H9 (cell line): ENCODE measurements at regions not wholly inside any gene's neighbourhood (a gene's known extent, or its start where the extent isn't known, plus 50 kb on each side); places are given as distances from the start of the nearest gene placed in this dataset.

Experiments
- DNase-seq: peaks from one replicate; pipeline ENCODE4 v3.0.0-alpha.2; 2017
- H2AFZ ChIP-seq: one replicate; pipeline ENCODE4 v1.6.1; 2013; ENCODE audit warnings: mild to moderate bottlenecking, low read length, control low read depth, moderate library complexity
- H2AK5ac ChIP-seq: 2 replicates; pipeline ENCODE4 v1.6.1; 2013; ENCODE audit warnings: low read length, control low read depth, mixed read lengths; ENCODE audit not compliant: insufficient read length
- H2BK120ac ChIP-seq: one replicate; pipeline ENCODE4 v1.6.1; 2013; ENCODE audit warnings: low read depth, mild to moderate bottlenecking, low read length, control low read depth, inconsistent platforms; ENCODE audit not compliant: poor library complexity, severe bottlenecking
- H2BK12ac ChIP-seq: 2 replicates; pipeline ENCODE4 v1.6.1; 2013; ENCODE audit warnings: low read length, control low read depth, mixed read lengths, low read depth; ENCODE audit not compliant: insufficient read length
- H2BK15ac ChIP-seq: 2 replicates; pipeline ENCODE4 v1.6.1; 2013; ENCODE audit warnings: low read depth, low read length, control low read depth
- H2BK20ac ChIP-seq: one replicate; pipeline ENCODE4 v1.6.1; 2013; ENCODE audit warnings: low read depth, mild to moderate bottlenecking, low read length, control low read depth, inconsistent platforms; ENCODE audit not compliant: poor library complexity, severe bottlenecking
- H2BK5ac ChIP-seq: 2 replicates; pipeline ENCODE4 v1.6.1; 2013; ENCODE audit warnings: low read length, control low read depth, mixed read lengths; ENCODE audit not compliant: insufficient read length
- H3K14ac ChIP-seq: 2 replicates; pipeline ENCODE4 v1.6.1; 2013; ENCODE audit warnings: low read length, control low read depth; ENCODE audit not compliant: insufficient read depth
- H3K18ac ChIP-seq: 2 replicates; pipeline ENCODE4 v1.6.1; 2013; ENCODE audit warnings: low read depth, mild to moderate bottlenecking, mixed read lengths, low read length, control low read depth; ENCODE audit not compliant: insufficient read length
- H3K23ac ChIP-seq: 2 replicates; pipeline ENCODE4 v1.6.1; 2013; ENCODE audit warnings: low read length, control low read depth, mixed read lengths, low read depth; ENCODE audit not compliant: insufficient read length
- H3K23me2 ChIP-seq: 2 replicates; pipeline ENCODE4 v1.6.1; 2013; ENCODE audit warnings: low read depth, mild to moderate bottlenecking, mixed read lengths, low read length, control low read depth; ENCODE audit not compliant: insufficient read length, poor library complexity, severe bottlenecking
- H3K27ac ChIP-seq: 2 replicates; pipeline ENCODE4 v1.5.1; 2013; ENCODE audit warnings: low read length, control low read depth, mixed read lengths, low read depth; ENCODE audit not compliant: insufficient read length
- H3K27me3 ChIP-seq: 2 replicates; pipeline ENCODE4 v1.6.1; 2013; ENCODE audit warnings: low read length, control low read depth, inconsistent platforms; ENCODE audit not compliant: insufficient read depth
- H3K4ac ChIP-seq: 2 replicates; pipeline ENCODE4 v1.6.1; 2013; ENCODE audit warnings: low read depth, mild to moderate bottlenecking, control low read depth, inconsistent platforms, low read length, moderate library complexity
- H3K4me1 ChIP-seq: 2 replicates; pipeline ENCODE4 v1.6.1; 2013; ENCODE audit warnings: low read length, control low read depth, inconsistent platforms; ENCODE audit not compliant: insufficient read depth
- H3K4me2 ChIP-seq: 2 replicates; pipeline ENCODE4 v1.6.1; 2013; ENCODE audit warnings: low read length, control low read depth, mixed read lengths; ENCODE audit not compliant: insufficient read length, insufficient read depth
- H3K56ac ChIP-seq: 2 replicates; pipeline ENCODE4 v1.6.1; 2013; ENCODE audit warnings: low read depth, mild to moderate bottlenecking, mixed read lengths, low read length, control low read depth; ENCODE audit not compliant: insufficient read length
- H3K79me1 ChIP-seq: 2 replicates; pipeline ENCODE4 v1.6.1; 2013; ENCODE audit warnings: low read depth, mild to moderate bottlenecking, moderate library complexity, low read length, control low read depth, inconsistent platforms; ENCODE audit not compliant: insufficient read depth, poor library complexity, severe bottlenecking
- H3K79me2 ChIP-seq: 2 replicates; pipeline ENCODE4 v1.6.1; 2013; ENCODE audit warnings: low read length, control low read depth, inconsistent platforms; ENCODE audit not compliant: insufficient read depth
- H3K9ac ChIP-seq: 2 replicates; pipeline ENCODE4 v1.6.1; 2013; ENCODE audit warnings: low read length, control low read depth, mixed read lengths; ENCODE audit not compliant: insufficient read length; ENCODE audit errors: extremely low read depth
- H3K9me3 ChIP-seq: one replicate; pipeline ENCODE4 v1.6.1; 2013; ENCODE audit warnings: low read depth, low read length, inconsistent platforms; ENCODE audit not compliant: control insufficient read depth
- H3T11ph ChIP-seq: one replicate; pipeline ENCODE4 v1.6.1; 2013; ENCODE audit warnings: mild to moderate bottlenecking, low read length, control low read depth, inconsistent platforms
- H4K20me1 ChIP-seq: one replicate; pipeline ENCODE4 v1.6.1; 2013; ENCODE audit not compliant: control insufficient read depth, insufficient read length, insufficient read depth
- H4K5ac ChIP-seq: 2 replicates; pipeline ENCODE4 v1.6.1; 2013; ENCODE audit warnings: low read depth, mild to moderate bottlenecking, mixed read lengths, low read length, control low read depth; ENCODE audit not compliant: insufficient read length
- H4K8ac ChIP-seq: replicated peaks from 2 replicates; pipeline ENCODE4 v1.6.1; 2013; ENCODE audit warnings: low read length, control low read depth, mixed read lengths, low read depth; ENCODE audit not compliant: insufficient read length
- H4K91ac ChIP-seq: 2 replicates; pipeline ENCODE4 v1.6.1; 2013; ENCODE audit warnings: low read depth, mild to moderate bottlenecking, moderate library complexity, mixed read lengths, low read length, control low read depth; ENCODE audit not compliant: insufficient read length
- H3K27ac Mint-ChIP-seq, 3 experiments: 2 replicates in 2 of 3; 3 replicates in 1 of 3; pipeline ENCODE4 v1.8.0; 2020 to 2021; ENCODE audit warnings: mixed read lengths in 3 of 3, mild to moderate bottlenecking in 1 of 3, moderate library complexity in 1 of 3
- H3K27me3 Mint-ChIP-seq: 2 replicates; pipeline ENCODE4 v1.8.0; 2021; ENCODE audit warnings: low read depth, mild to moderate bottlenecking, moderate library complexity, mixed read lengths
- H3K36me3 Mint-ChIP-seq, 3 experiments: 2 replicates in 2 of 3; 3 replicates in 1 of 3; pipeline ENCODE4 v1.8.0; 2020 to 2021; ENCODE audit warnings: low read depth in 3 of 3, mixed read lengths in 3 of 3; ENCODE audit not compliant: insufficient read depth in 1 of 3
- H3K4me1 Mint-ChIP-seq, 2 experiments: 2 replicates each; pipeline ENCODE4 v1.8.0; 2020; ENCODE audit warnings: mixed read lengths in 2 of 2
- H3K4me3 Mint-ChIP-seq, 2 experiments: 2 replicates in 1 of 2; 3 replicates in 1 of 2; pipeline ENCODE4 v1.8.0; 2020 to 2021; ENCODE audit warnings: mild to moderate bottlenecking in 2 of 2, mixed read lengths in 2 of 2, moderate library complexity in 1 of 2
- H3K9me3 Mint-ChIP-seq, 2 experiments: 2 replicates in 1 of 2; 3 replicates in 1 of 2; pipeline ENCODE4 v1.8.0; 2020; ENCODE audit warnings: mild to moderate bottlenecking in 2 of 2, mixed read lengths in 2 of 2, moderate library complexity in 1 of 2
- CTCF ChIP-seq: fragments of 200-600 bp; sonication (generic); conservative IDR thresholded peaks from 3 replicates; pipeline ENCODE4 v1.8.0; 2021; ENCODE audit warnings: antibody characterized with exemption, mild to moderate bottlenecking
- WGBS: extraction: QIAGEN DNeasy Blood & Tissue Kit; methylation state at CpG from one replicate; pipeline ENCODE4 v1.1.7; 2013; ENCODE audit warnings: missing lambda C conversion rate, low lambda C conversion rate, mixed read lengths; ENCODE audit not compliant: insufficient read length; ENCODE audit errors: extremely low coverage; 5-methylcytosine and 5-hydroxymethylcytosine counted together

GRCh38 chr3:30260762-30261161, 345.6 kb upstream of the TGFBR2 start:
- H3K27ac Mint-ChIP-seq: no peak overlapping the region
- Histone ChIP-seq H4K20me1 (no peaks in the 10 kb centered on the region), H2BK5ac (no peak overlapping the region), H3K56ac (no peak overlapping the region), H2BK12ac (no peak overlapping the region), H2BK120ac (no peak overlapping the region), H3K27me3 (no peaks in the 10 kb centered on the region), H3K4me1 (no peaks in the 10 kb centered on the region), H3T11ph (no peak overlapping the region), H2BK15ac (no peak overlapping the region), H4K91ac (no peak overlapping the region), H3K23me2 (no peaks in the 10 kb centered on the region), H3K18ac (no peak overlapping the region), H4K5ac (no peak overlapping the region), H3K79me1 (no peaks in the 10 kb centered on the region), H3K9ac (no peak overlapping the region), H2BK20ac (no peak overlapping the region), H2AFZ (no peak overlapping the region), H2AK5ac (no peak overlapping the region), H3K23ac (no peak overlapping the region), H3K4ac (no peak overlapping the region), H4K8ac (no peak overlapping the region), H3K79me2 (no peaks in the 10 kb centered on the region), H3K27ac (no peak overlapping the region), H3K4me2 (no peak overlapping the region), H3K14ac (no peak overlapping the region), H3K9me3 (no peaks in the 10 kb centered on the region)
- H3K27me3 Mint-ChIP-seq: peaks cover 2% of the 10 kb centered on the region; the same call in 1 of the 2 replicates
- peaks cover 28 to 29% of the 10 kb centered on the region in 2 experiments for H3K9me3 Mint-ChIP-seq
- no peak overlapping the region for H3K4me3 Mint-ChIP-seq
- H3K4me1 Mint-ChIP-seq: peaks cover 33 to 37% of the 10 kb centered on the region in 2 experiments
- peaks cover 7 to 45% (median 28%) of the 10 kb centered on the region in 3 experiments for H3K36me3 Mint-ChIP-seq
- no peak for TF ChIP-seq CTCF
- DNase-seq: no peak
- no CpG with 5 or more reads among the region's 3 CpGs for WGBS
